ENCODE measurements at regions not wholly inside any gene's neighbourhood (a gene's known extent, or its start where the extent isn't known, plus 50 kb on each side); places are given as distances from the start of the nearest gene placed in this dataset.
"Not testable (repeated sequence)": the region's sequence is repeated elsewhere in the genome, so short reads cannot be mapped to it uniquely, and the experiment has no call there.

- DNase-seq (ENCODE audit: low read depth) = no peak
Measured at GRCh38 chr4:176571206-176571605, 221.5 kb downstream of the VEGFC start.

DNA sequence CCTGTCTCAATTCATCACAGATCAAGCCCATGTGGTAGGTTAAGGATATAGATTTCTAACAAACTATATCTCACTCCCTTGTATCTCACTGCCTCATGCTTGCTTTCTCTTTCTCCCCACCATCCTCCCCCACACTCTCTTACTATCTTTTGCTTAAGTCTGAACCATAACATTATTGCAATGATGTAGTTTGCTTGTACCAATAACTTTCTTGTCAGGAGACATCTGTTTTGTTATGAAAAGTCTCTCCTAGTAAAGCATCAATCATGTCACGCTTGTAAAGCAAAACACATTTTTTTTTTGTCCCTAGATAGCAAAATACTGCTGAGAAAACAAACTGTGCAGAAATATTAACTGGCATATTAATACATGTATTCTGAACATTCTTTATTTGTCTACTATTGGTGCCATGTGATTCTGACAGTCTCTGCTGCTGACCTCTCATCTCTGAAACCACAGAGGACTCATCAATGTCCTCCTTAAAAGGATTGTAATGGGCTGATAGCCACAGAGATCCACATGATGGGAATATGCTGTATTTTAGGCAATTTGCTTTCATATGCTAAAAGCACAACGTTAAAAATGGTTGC, 217.5 kb downstream of the VEGFC start:
- no peak for DNase-seq (ENCODE audit: low read depth)

GRCh38 chr4:176579226-176579625, 213.5 kb downstream of the VEGFC start:
- no peak for DNase-seq (ENCODE audit: low read depth)

- no peak for DNase-seq (ENCODE audit: low read depth)
Measured at GRCh38 chr4:176583278-176583677, 209.4 kb downstream of the VEGFC start.

DNA sequence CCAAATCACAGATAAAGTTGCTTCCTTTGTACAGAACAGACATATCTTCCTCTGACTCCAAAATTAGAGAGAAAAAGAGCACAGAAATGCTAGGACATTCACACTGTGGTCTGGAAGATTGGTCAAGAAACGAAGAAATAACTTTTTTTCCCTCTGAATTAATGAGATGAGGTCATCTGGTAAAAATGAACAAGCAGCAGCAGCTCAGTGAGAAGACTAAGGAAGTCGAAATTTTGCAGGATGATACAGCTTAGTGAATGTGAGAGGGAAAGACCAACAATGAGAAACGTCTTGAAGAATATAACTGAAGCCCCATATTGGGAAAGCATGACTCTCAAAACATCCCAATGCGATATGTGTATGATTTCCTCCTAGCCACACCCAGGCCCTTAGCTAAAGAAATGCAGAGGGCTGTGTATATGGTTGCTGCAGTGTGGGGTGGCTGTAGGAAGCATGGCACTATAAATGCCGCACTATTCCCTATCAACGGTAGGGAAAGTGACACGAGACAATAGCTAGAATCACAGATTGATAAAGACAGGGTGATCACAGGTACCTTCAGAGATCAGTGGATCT, 208.6 kb downstream of the VEGFC start:
- no peak for DNase-seq (ENCODE audit: low read depth)

DNA sequence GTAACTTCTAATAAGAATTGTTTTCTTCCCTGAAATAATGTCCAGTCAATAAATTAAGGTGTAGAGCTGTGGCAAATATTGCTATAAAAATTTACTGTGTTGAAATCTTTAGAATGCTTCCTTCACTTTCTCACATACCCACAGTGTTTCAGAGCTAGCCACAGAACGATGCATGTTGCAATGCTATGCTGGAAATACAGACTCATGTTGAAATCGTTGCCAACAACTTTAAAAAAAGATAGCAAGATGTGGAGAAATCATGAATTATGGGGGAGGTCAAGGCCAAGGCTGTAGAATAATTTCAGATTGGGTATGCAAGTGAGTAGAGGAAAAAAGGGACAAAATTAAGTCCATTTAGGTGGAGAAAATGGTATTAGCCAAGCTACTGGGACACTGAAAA, 204.8 kb downstream of the VEGFC start:
- peak; percentile 76 for DNase-seq (ENCODE audit: low read depth)

DNA sequence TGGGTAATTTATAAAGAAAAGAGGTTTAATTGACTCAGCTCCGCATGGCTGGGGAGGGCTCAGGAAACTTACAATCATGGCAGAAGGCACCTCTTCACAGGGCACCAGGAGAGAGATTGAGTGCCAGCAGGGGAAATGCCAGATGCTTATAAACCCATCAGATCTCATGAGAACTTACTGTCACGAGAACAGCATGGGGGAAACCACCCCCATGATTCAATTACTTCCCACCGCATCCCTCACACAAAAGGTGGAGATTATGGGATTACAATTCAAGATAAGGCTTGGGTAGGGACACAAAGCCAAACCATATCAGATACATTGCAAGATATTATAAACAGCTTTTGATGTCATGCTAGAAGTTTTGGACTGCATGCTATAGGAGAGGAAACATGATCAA, 204.3 kb downstream of the VEGFC start:
- DNase-seq (ENCODE audit: low read depth) = no peak

DNA sequence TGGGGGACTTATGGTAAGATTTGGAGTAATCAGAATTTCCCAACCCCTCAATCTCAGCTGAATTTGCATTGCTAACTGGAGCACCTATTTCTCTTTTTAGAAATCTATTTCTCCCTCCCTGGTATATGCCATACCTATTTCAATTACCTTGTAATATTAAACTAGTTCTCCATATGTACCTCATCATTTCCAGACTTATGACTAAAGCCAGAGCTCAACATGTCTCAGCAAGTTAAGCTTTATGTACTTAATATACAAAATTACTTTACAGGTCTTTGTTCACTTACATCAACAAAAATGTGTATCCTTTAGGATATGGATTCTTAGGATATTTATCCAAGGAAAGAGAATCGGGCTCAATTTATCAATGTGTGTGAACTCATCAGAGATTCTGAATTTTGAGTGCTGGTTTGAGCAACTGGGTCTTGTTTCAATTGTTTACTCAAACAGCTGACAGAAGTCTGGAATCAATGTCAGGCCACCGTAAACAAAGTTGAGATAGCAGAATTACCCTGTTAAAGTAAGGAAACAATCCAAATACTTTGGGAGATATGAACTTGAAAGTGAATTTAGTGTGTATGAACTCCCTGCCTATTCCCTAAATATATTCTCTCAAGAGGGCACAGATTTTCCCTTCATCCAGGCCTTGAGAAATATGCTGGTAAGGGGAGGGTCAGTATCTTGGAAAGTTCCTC, 199.6 kb downstream of the VEGFC start:
- no peak for DNase-seq (ENCODE audit: low read depth)

GRCh38 chr4:176593943-176594342, 198.8 kb downstream of the VEGFC start:
- DNase-seq (ENCODE audit: low read depth) = no peak

GRCh38 chr4:176595257-176595656, 197.5 kb downstream of the VEGFC start:
- DNase-seq (ENCODE audit: low read depth) = no peak

DNA sequence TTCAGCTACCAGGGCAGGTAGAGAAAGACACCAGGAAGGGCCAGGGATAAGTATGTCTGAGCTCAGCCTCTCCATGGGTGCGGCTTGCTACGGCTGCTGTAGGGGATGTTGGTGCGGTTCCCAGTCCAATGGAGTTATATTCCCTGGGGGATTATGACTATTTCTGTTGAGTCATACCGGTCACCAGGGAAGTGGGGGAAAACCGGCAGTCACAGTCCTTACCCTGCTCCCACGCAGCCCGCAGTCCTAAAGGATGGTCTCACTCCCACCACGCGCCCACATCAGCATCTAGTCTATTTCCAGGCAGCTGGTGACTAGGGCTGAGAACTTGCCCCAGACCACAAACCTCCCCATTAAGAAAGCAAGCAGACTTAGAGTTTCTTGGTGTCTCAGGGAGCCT, 191.6 kb downstream of the VEGFC start:
- no peak for DNase-seq (ENCODE audit: low read depth)

DNA sequence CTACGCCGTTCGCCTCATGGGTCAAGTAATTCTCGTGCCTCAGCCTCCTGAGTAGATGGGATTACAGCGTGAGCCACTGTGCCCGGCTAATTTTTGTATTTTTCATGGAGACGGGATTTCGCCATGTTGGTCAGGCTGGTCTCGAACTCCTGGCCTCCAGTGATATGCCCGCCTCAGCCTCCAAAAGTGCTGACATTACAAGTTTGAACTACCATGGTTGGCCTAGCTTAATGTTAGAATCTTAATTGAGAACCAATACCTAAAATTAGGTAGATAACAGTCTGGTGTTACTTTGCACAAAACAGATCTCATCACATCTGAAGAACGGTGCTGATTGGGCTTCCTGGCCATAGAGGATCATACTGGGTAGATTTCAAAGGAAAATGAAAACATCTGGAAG, 184.9 kb downstream of the VEGFC start:
- no peak for DNase-seq (ENCODE audit: low read depth)

DNA sequence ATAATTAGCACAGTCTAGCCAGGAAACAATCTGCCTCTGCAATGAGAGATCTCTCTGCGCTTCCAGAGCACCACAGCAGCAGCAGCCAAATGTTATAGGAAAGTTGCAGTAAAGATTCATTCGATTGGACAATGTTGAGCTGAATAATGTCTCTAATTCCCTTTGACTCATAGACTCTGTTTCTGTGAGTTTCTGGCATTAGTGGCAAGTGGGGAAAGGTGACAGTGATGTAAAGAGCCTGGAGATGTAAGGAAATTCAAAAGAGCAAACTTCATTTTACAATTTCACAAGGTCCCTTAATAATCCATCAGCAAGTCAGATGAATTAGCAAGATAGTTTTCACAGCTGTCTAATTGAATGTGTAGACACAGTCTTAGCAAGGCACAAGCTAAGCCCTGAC, 184.4 kb downstream of the VEGFC start:
- no peak for DNase-seq (ENCODE audit: low read depth)

GRCh38 chr4:176610594-176610993, 182.1 kb downstream of the VEGFC start:
- DNase-seq (ENCODE audit: low read depth) = no peak

DNA sequence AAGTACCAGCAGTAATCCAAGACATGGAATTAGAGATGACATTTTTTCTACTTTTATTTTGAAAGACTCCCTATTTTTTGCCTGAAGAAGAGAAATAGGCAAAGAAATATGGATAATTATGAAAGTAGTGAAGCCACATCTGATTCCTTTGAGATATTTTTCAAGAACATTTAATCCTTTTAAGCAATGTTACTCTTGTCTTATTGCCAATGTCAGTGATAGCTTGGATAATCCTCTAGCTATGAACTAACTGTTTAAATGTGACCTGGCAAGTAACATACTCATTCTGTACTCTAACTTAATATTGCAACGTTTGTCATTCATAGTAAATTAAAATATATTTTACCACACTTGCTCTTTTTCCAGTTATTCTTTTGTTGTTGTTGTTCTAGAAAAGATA, 181.3 kb downstream of the VEGFC start:
- no peak for DNase-seq (ENCODE audit: low read depth)

DNA sequence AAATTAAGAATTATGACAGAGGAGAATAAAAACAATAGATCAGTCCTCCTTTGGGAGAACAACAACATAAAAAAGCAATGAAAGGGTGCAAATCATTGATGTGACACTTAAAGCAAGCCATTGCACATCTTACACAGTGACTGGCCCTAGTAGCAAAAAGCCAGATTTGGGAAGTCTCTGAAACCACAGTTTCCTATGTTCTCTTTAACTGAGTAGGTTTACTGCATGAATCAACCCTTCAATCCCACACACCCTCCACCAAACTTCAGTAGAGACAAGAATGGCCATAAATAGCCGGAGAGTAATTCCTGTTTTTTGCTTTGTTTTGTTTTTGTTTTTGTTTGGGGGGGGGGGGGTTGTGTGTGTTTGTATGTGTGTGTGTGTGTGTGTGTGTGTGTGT, 180.8 kb downstream of the VEGFC start:
- no peak for DNase-seq (ENCODE audit: low read depth)

GRCh38 chr4:176614793-176615192, 177.9 kb downstream of the VEGFC start:
- no peak for DNase-seq (ENCODE audit: low read depth)

DNA sequence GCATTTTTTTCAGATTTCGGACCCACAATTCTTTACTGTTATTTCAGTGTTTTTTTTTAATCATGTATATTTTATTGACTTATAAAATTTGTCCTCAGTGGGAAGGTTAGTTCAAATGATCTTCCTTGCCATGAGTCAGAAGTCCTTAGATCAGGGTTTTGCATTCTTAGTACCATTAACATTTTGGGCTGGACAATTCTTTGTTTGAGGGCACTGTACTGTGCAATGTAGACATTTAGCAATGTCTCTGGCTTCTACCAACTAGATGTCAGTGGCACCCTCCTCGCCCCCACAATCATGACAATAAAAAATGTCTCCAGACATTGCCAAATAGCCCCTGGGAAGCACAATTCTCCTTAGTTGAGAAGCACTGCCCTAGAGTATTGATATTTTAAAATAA, 176.6 kb downstream of the VEGFC start:
- DNase-seq (ENCODE audit: low read depth) = peak; percentile 78

- no peak for DNase-seq (ENCODE audit: low read depth)
Measured at GRCh38 chr4:176618138-176618537, 174.6 kb downstream of the VEGFC start.

DNA sequence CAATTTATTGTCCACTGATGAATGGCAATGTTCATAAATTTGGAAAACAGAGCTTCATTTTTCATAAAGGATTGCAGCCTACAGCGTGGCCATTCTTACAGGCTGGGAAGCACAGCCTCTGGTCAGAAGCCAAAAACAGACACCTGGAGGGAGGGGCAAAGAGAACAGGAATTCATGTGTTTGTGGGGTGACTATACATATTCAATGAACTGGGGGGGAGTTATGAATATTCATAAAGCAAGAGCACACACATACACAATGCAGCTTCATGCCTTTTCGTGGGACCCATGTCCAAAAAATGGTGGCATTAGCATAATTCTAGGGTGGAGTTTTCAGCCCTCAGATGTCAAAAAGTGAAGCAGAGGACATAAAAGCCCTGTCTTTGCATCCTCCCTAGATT, 173.3 kb downstream of the VEGFC start:
- no peak for DNase-seq (ENCODE audit: low read depth)

- peak; percentile 40 for DNase-seq (ENCODE audit: low read depth)
Measured at GRCh38 chr4:176622251-176622948, 170.3 kb downstream of the VEGFC start.

DNA sequence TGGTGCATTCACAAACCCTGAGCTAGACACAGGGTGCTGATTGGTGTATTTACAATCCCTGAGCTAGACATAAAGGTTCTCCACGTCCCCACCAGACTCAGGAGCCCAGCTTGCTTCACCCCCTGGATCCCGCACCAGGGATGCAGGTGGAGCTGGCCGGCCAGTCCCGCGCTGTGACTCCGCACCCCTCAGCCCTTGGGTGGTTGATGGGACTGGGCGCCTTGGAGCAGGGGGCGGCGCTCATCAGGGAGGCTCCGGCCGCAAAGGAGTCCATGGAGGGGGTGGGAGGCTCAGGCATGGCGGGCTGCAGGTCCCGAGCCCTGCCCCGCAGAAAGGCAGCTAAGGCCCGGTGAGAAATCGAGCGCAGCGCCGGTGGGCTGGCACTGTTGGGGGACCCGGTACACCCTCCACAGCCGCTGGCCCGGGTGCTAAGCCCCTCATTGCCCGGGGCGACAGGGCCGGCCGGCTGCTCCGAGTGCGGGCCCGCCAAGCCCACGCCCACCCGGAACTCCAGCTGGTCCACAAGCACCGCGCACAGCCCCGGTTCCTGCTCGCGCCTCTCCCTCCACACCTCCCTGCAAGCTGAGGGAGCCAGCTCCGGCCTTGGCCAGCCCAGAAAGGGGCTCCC, 167.6 kb downstream of the VEGFC start:
- DNase-seq (ENCODE audit: low read depth) = not testable (repeated sequence)

DNA sequence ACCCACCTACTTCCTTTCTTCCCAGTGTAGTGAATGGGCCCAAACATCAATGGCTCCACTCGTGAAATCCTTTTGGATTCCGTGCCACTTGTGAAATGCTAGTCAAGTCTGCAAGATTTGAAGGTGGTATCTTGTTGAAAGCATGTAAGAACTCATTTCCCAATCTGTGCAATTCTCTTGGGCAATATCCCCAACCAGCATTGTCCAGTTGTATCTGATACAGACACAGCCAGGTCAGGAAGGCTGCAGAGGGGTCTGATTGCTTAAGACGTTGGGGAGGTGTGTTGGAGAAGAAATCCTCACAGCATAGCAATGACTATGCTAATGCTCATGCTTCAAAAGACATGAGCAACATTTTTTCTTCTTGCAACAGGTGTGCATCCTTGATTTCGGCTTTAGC, 164.8 kb downstream of the VEGFC start:
- DNase-seq (ENCODE audit: low read depth) = peak; percentile 15

Data from renal cortical epithelial cell (primary cell).